ENCODE measurements at regions not wholly inside any gene's neighbourhood (a gene's known extent, or its start where the extent isn't known, plus 50 kb on each side); places are given as distances from the start of the nearest gene placed in this dataset.

DNA sequence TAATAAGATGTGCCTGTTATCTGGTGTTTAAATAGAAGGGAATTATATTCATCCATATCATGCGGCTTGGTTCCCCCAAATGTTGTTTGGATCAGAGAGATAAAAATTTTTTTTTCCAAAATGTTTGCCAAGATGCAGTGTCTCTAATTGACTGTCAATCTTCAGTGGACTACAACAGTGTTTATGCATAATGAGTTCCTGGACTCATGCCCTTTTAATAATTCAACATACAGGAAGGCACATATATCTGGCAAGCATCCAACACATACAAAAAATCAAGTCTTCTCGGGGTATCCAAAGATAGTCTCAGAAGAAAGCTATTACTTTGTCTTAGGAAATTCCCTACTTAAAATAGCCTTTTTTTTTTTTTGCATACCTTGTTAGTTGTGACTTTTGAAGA is 1534.7 kb downstream of the EFNA5 start:
- TF ChIP-seq, protein P1, sequence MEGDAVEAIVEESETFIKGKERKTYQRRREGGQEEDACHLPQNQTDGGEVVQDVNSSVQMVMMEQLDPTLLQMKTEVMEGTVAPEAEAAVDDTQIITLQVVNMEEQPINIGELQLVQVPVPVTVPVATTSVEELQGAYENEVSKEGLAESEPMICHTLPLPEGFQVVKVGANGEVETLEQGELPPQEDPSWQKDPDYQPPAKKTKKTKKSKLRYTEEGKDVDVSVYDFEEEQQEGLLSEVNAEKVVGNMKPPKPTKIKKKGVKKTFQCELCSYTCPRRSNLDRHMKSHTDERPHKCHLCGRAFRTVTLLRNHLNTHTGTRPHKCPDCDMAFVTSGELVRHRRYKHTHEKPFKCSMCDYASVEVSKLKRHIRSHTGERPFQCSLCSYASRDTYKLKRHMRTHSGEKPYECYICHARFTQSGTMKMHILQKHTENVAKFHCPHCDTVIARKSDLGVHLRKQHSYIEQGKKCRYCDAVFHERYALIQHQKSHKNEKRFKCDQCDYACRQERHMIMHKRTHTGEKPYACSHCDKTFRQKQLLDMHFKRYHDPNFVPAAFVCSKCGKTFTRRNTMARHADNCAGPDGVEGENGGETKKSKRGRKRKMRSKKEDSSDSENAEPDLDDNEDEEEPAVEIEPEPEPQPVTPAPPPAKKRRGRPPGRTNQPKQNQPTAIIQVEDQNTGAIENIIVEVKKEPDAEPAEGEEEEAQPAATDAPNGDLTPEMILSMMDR (IDR thresholded peaks at IDR 0.05; ENCODE audit: poor library complexity), result no peak
- TF ChIP-seq EZH2 (IDR thresholded peaks at IDR 0.05; ENCODE audit: borderline replicate concordance), result no peak
